Hepatocyte (in vitro differentiated cells): ENCODE measurements at regions not wholly inside any gene's neighbourhood (a gene's known extent, or its start where the extent isn't known, plus 50 kb on each side); places are given as distances from the start of the nearest gene placed in this dataset.

Experiments used
- EZH2 ChIP-seq: fragments of 200-600 bp; sonication (generic); IDR thresholded peaks from 2 replicates; pipeline ENCODE4 v1.6.1; 2016; ENCODE audit warnings: antibody characterized with exemption, mild to moderate bottlenecking, borderline replicate concordance
- EZH2phosphoT487 ChIP-seq: fragments of 200-600 bp; sonication (generic); IDR thresholded peaks from one replicate; pipeline ENCODE4 v1.6.1; 2018; ENCODE audit warnings: antibody characterized with exemption, mild to moderate bottlenecking, low read depth, moderate library complexity; ENCODE audit not compliant: unreplicated experiment, severe bottlenecking
- TF ChIP-seq, protein P1 (sequence below): fragments of 200-600 bp; sonication (generic); IDR thresholded peaks from 2 replicates; pipeline ENCODE4 v1.5.1; 2016; ENCODE audit warnings: antibody characterized with exemption, mild to moderate bottlenecking; ENCODE audit not compliant: poor library complexity

DNA sequence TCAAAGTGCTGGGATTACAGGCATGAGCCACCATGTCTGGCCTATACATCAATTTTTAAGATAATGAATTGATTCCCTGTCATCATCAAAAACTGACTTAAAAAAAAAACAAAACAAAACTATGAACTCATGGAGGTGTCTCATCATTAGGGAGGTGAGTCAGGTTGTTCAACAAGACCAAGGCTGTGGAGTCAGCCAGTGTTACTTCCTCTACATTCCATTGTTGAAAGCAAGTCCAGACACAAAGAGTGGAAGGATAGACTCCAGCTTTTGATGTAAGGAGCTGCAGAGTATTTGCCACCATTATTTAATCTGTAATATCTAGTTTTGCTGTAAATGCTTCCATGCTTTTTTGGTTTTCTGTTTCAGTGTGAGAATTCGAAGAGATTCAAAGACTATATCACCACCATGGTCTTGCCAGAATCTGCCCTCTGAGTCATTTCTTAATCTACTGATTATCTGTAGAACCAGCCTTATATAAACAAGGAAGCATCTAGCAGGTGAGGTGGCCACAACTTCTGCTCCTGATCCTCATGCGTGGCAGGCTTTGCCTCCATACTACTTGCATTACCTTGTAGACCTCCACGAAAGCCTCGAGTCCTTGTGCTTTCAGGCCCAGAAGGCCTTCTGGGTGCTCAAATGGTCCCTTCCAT lies 156.1 kb downstream of the FGF1 start:
- TF ChIP-seq EZH2 (no peak), EZH2phosphoT487 (no peak)
- TF ChIP-seq, protein P1, sequence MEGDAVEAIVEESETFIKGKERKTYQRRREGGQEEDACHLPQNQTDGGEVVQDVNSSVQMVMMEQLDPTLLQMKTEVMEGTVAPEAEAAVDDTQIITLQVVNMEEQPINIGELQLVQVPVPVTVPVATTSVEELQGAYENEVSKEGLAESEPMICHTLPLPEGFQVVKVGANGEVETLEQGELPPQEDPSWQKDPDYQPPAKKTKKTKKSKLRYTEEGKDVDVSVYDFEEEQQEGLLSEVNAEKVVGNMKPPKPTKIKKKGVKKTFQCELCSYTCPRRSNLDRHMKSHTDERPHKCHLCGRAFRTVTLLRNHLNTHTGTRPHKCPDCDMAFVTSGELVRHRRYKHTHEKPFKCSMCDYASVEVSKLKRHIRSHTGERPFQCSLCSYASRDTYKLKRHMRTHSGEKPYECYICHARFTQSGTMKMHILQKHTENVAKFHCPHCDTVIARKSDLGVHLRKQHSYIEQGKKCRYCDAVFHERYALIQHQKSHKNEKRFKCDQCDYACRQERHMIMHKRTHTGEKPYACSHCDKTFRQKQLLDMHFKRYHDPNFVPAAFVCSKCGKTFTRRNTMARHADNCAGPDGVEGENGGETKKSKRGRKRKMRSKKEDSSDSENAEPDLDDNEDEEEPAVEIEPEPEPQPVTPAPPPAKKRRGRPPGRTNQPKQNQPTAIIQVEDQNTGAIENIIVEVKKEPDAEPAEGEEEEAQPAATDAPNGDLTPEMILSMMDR: no peak
